ENCODE measurements at regions not wholly inside any gene's neighbourhood (a gene's known extent, or its start where the extent isn't known, plus 50 kb on each side); places are given as distances from the start of the nearest gene placed in this dataset.
A peak's percentile ranks its signal among the peaks of the same experiment; 100 is the strongest.

GRCh38 chr9:88711719-88712118 is 176.7 kb downstream of the NXNL2 start:
- no peak for DNase-seq
- peaks cover 0 to 29% (median 6%) of the 10 kb centered on the region in 5 donors for H3K27me3 Mint-ChIP-seq
- POLR2A ChIA-PET = no interaction called here

GRCh38 chr9:88712484-88712883 is 177.5 kb downstream of the NXNL2 start:
- Mint-ChIP-seq H3K27me3 (peaks cover 0 to 27% (median 6%) of the 10 kb centered on the region in 5 donors), H3K36me3 (peaks cover 0 to 6% (median 0%) of the 10 kb centered on the region in 3 donors), H3K4me3 (no peak overlapping the region), H3K9me3 (peaks cover 0 to 14% (median 3%) of the 10 kb centered on the region in 9 donors), H3K4me1 (no peaks in the 10 kb centered on the region), H3K27ac (no peak overlapping the region)
- DNase-seq (no peak), ATAC-seq (no peak)
- POLR2A ChIA-PET = no interaction called here

More at GRCh38 chr9:88711719-88712118, 176.7 kb downstream of the NXNL2 start:
- Mint-ChIP-seq H3K9me3 (peaks cover 0 to 13% (median 3%) of the 10 kb centered on the region in 9 donors), H3K27ac (no peak overlapping the region), H3K36me3 (peaks cover 0 to 6% (median 0%) of the 10 kb centered on the region in 3 donors), H3K4me3 (no peak overlapping the region), H3K4me1 (no peaks in the 10 kb centered on the region)
- no peak for ATAC-seq

GRCh38 chr9:88713010-88713409 is 178.0 kb downstream of the NXNL2 start:
- Mint-ChIP-seq H3K27ac (no peak overlapping the region), H3K9me3 (peaks cover 0 to 14% (median 3%) of the 10 kb centered on the region in 9 donors), H3K4me3 (no peak overlapping the region), H3K4me1 (no peaks in the 10 kb centered on the region), H3K27me3 (peaks cover 0 to 26% (median 7%) of the 10 kb centered on the region in 5 donors), H3K36me3 (peaks cover 0 to 6% (median 0%) of the 10 kb centered on the region in 3 donors)
- POLR2A ChIA-PET = no interaction called here
- DNase-seq (no peak), ATAC-seq (no peak)

- POLR2A ChIA-PET = no interaction called here
- Mint-ChIP-seq H3K4me3 (no peak overlapping the region), H3K4me1 (no peaks in the 10 kb centered on the region), H3K27ac (no peak overlapping the region), H3K36me3 (peaks cover 0 to 6% (median 0%) of the 10 kb centered on the region in 3 donors), H3K9me3 (peaks cover 0 to 14% (median 2%) of the 10 kb centered on the region in 9 donors), H3K27me3 (peaks cover 4 to 50% (median 17%) of the 10 kb centered on the region in 5 donors)
- ATAC-seq (no peak), DNase-seq (no peak)
Measured at GRCh38 chr9:88716596-88717290, 181.8 kb downstream of the NXNL2 start.

- H3K4me1 Mint-ChIP-seq = no peaks in the 10 kb centered on the region
- H3K36me3 Mint-ChIP-seq = no peaks in the 10 kb centered on the region
- H3K9me3 Mint-ChIP-seq = peaks cover 0 to 7% (median 0%) of the 10 kb centered on the region in 9 donors
- no peak for DNase-seq
- no peak overlapping the region for H3K27ac Mint-ChIP-seq
- no peak for ATAC-seq
- H3K27me3 Mint-ChIP-seq = peaks cover 9 to 47% (median 24%) of the 10 kb centered on the region in 5 donors
- POLR2A ChIA-PET = no interaction called here
- no peak overlapping the region for H3K4me3 Mint-ChIP-seq
Measured at GRCh38 chr9:88721025-88721424, 186.0 kb downstream of the NXNL2 start.

- Mint-ChIP-seq H3K4me1 (no peaks in the 10 kb centered on the region), H3K4me3 (no peak overlapping the region), H3K9me3 (peaks cover 0 to 2% (median 0%) of the 10 kb centered on the region in 9 donors), H3K27ac (no peak overlapping the region), H3K27me3 (peaks cover 9 to 50% (median 24%) of the 10 kb centered on the region in 5 donors), H3K36me3 (no peaks in the 10 kb centered on the region)
- ATAC-seq = no peak
- DNase-seq = no peak
- POLR2A ChIA-PET = no interaction called here
Measured at GRCh38 chr9:88721495-88722279, 186.7 kb downstream of the NXNL2 start.

GRCh38 chr9:88722753-88723152 is 187.8 kb downstream of the NXNL2 start:
- no peaks in the 10 kb centered on the region for H3K9me3 Mint-ChIP-seq
- DNase-seq = peak in 3 of 10 donors; percentile 2 to 16 (median 14)
- POLR2A ChIA-PET = no interaction called here
- no peaks in the 10 kb centered on the region for H3K36me3 Mint-ChIP-seq
- peaks cover 13 to 59% (median 24%) of the 10 kb centered on the region in 5 donors for H3K27me3 Mint-ChIP-seq
- no peak overlapping the region for H3K4me3 Mint-ChIP-seq
- H3K4me1 Mint-ChIP-seq = no peaks in the 10 kb centered on the region
- ATAC-seq = no peak
- no peak overlapping the region for H3K27ac Mint-ChIP-seq

- Mint-ChIP-seq H3K4me3 (no peak overlapping the region), H3K36me3 (no peaks in the 10 kb centered on the region), H3K27me3 (peaks cover 9 to 58% (median 21%) of the 10 kb centered on the region in 5 donors), H3K4me1 (no peaks in the 10 kb centered on the region), H3K27ac (no peak overlapping the region), H3K9me3 (no peaks in the 10 kb centered on the region)
- POLR2A ChIA-PET = no interaction called here
- DNase-seq = no peak
- no peak for ATAC-seq
Measured at GRCh38 chr9:88723751-88724150, 188.8 kb downstream of the NXNL2 start.

GRCh38 chr9:88724331-88724730 is 189.4 kb downstream of the NXNL2 start:
- H3K9me3 Mint-ChIP-seq = no peaks in the 10 kb centered on the region
- H3K4me3 Mint-ChIP-seq = no peak overlapping the region
- no peaks in the 10 kb centered on the region for H3K36me3 Mint-ChIP-seq
- H3K27me3 Mint-ChIP-seq = peaks cover 6 to 58% (median 18%) of the 10 kb centered on the region in 5 donors
- H3K4me1 Mint-ChIP-seq = no peaks in the 10 kb centered on the region
- no peak for ATAC-seq
- no peak for DNase-seq
- peak overlapping the region in 1 of 10 donors; percentile 21 for H3K27ac Mint-ChIP-seq
- POLR2A ChIA-PET = no interaction called here

- no peaks in the 10 kb centered on the region for H3K4me1 Mint-ChIP-seq
- no peak overlapping the region for H3K27ac Mint-ChIP-seq
- DNase-seq (no peak), ATAC-seq (no peak)
- POLR2A ChIA-PET = no interaction called here
- H3K9me3 Mint-ChIP-seq = peaks cover 0 to 6% (median 0%) of the 10 kb centered on the region in 9 donors
- H3K36me3 Mint-ChIP-seq = no peaks in the 10 kb centered on the region
- H3K27me3 Mint-ChIP-seq = peaks cover 4 to 55% (median 17%) of the 10 kb centered on the region in 5 donors
- H3K4me3 Mint-ChIP-seq = no peak overlapping the region
Measured at GRCh38 chr9:88725300-88726019, 190.5 kb downstream of the NXNL2 start.

GRCh38 chr9:88726803-88727202 is 191.8 kb downstream of the NXNL2 start:
- POLR2A ChIA-PET = no interaction called here
- Mint-ChIP-seq H3K27me3 (peaks cover 4 to 60% (median 25%) of the 10 kb centered on the region in 5 donors), H3K27ac (no peak overlapping the region), H3K4me3 (no peak overlapping the region), H3K9me3 (peaks cover 0 to 16% (median 0%) of the 10 kb centered on the region in 9 donors), H3K36me3 (no peaks in the 10 kb centered on the region), H3K4me1 (no peaks in the 10 kb centered on the region)
- no peak for ATAC-seq
- no peak for DNase-seq

- H3K36me3 Mint-ChIP-seq = no peaks in the 10 kb centered on the region
- peaks cover 0 to 16% (median 0%) of the 10 kb centered on the region in 9 donors for H3K9me3 Mint-ChIP-seq
- no peaks in the 10 kb centered on the region for H3K4me1 Mint-ChIP-seq
- no peak for ATAC-seq
- no peak for DNase-seq
- H3K27ac Mint-ChIP-seq = no peak overlapping the region
- peaks cover 2 to 46% (median 11%) of the 10 kb centered on the region in 5 donors for H3K27me3 Mint-ChIP-seq
- no peak overlapping the region for H3K4me3 Mint-ChIP-seq
- POLR2A ChIA-PET = no interaction called here
Measured at GRCh38 chr9:88730780-88731179, 195.8 kb downstream of the NXNL2 start.

- Mint-ChIP-seq H3K36me3 (no peaks in the 10 kb centered on the region), H3K4me3 (no peak overlapping the region), H3K9me3 (peaks cover 0 to 16% (median 0%) of the 10 kb centered on the region in 9 donors), H3K27ac (no peak overlapping the region), H3K4me1 (no peaks in the 10 kb centered on the region), H3K27me3 (peaks cover 5 to 39% (median 10%) of the 10 kb centered on the region in 5 donors)
- ATAC-seq (no peak), DNase-seq (no peak)
- POLR2A ChIA-PET = no interaction called here
Measured at GRCh38 chr9:88732128-88732527, 197.2 kb downstream of the NXNL2 start.

All from naive thymus-derived CD8-positive, alpha-beta T cell (primary cell).